PFSK-1 (cell line): ENCODE measurements at regions not wholly inside any gene's neighbourhood (a gene's known extent, or its start where the extent isn't known, plus 50 kb on each side); places are given as distances from the start of the nearest gene placed in this dataset.

Experiments used
- POLR2AphosphoS5 ChIP-seq: IDR thresholded peaks from 2 replicates; pipeline ENCODE4 v1.6.1; 2012; ENCODE audit warnings: low read depth, mild to moderate bottlenecking, control low read depth, low read length, moderate library complexity
- REST ChIP-seq, 2 experiments: IDR thresholded peaks; 2 replicates each; pipeline versions ENCODE4 v1.6.1 to v1.8.0; 2011 to 2012; ENCODE audit warnings: low read depth in 2 of 2, low read length in 2 of 2, control low read depth in 1 of 2, inconsistent platforms in 1 of 2, mild to moderate bottlenecking in 1 of 2, moderate library complexity in 1 of 2; ENCODE audit not compliant: insufficient read depth in 1 of 2
- SIN3A ChIP-seq: IDR thresholded peaks from 2 replicates; pipeline ENCODE4 v1.6.1; 2012; ENCODE audit warnings: mild to moderate bottlenecking, low read length, moderate library complexity, borderline replicate concordance; ENCODE audit not compliant: insufficient read depth

- no peak for TF ChIP-seq REST (IDR thresholded peaks at IDR 0.05; ENCODE audit: insufficient read depth in 1 of 2, low read depth in 2 of 2, low read length in 2 of 2)
- no peak for TF ChIP-seq POLR2AphosphoS5
- TF ChIP-seq SIN3A: no peak
These were observed 171.6 kb upstream of the PIEZO2 start for GRCh38 chr18:11320986-11321385.
